A549 (cell line): ENCODE measurements at regions not wholly inside any gene's neighbourhood (a gene's known extent, or its start where the extent isn't known, plus 50 kb on each side); places are given as distances from the start of the nearest gene placed in this dataset.

Source experiments
- ATAC-seq, 2 experiments: fragments of 200-7000 bp in 1 of 2; fragments of >200 bp in 1 of 2; cut with Nextera tagmentation in 1 of 2; cut with Tn5 transposase in 1 of 2; 3 replicates each; pipeline versions ENCODE4 v1.8.0 to v1.9.1; 2018 to 2020; ENCODE audit warnings: mild to moderate bottlenecking in 1 of 2, moderate library complexity in 1 of 2
- CTCF ChIA-PET: fragments of 300-600 bp; sonication (Branson Sonifier 250); formaldehyde crosslinking; extraction: SDS; loops from one replicate; lab custom pipeline; 2021; ENCODE audit warnings: antibody characterized with exemption, inconsistent platforms; lab: Yijun Ruan, JAX
- POLR2A ChIA-PET: fragments of 350-600 bp; formaldehyde crosslinking; extraction: SDS; loops from one replicate; lab custom pipeline; 2021; ENCODE audit warnings: antibody characterized with exemption, inconsistent platforms; lab: Yijun Ruan, JAX
- DNase-seq, 2 experiments: peaks; one replicate each; pipeline versions ENCODE4 v3.0.0 to v3.0.0-alpha.2; 2011 to 2016; ENCODE audit warnings: low read depth in 1 of 2, low spot score in 1 of 2
- FAIRE-seq: peaks from 2 replicates; lab custom pipeline; 2011; peaks lifted over from hg19 to GRCh38; lab: Jason Lieb, UNC
- H3K27ac ChIP-seq, 2 experiments: fragments of >200 bp; sonication (Bioruptor Twin); formaldehyde crosslinking; 3 replicates each; pipeline ENCODE4 v1.5.1; 2016 to 2017
- H3K4me1 ChIP-seq: fragments of >200 bp; sonication (Bioruptor Twin); formaldehyde crosslinking; 3 replicates; pipeline ENCODE4 v1.6.1; 2016
- H3K4me2 ChIP-seq: fragments of >200 bp; sonication (Bioruptor Twin); formaldehyde crosslinking; 3 replicates; pipeline ENCODE4 v1.6.1; 2016
- H3K4me3 ChIP-seq: fragments of >200 bp; sonication (Bioruptor Twin); formaldehyde crosslinking; 3 replicates; pipeline ENCODE4 v1.5.1; 2016
- H3K9me3 ChIP-seq: fragments of >200 bp; sonication (Bioruptor Twin); formaldehyde crosslinking; 3 replicates; pipeline ENCODE4 v1.6.1; 2016
- CBX2 ChIP-seq: fragments of 200-600 bp; sonication (generic); IDR thresholded peaks from 2 replicates; pipeline ENCODE4 v1.6.1; 2016; ENCODE audit warnings: low read depth, mild to moderate bottlenecking, borderline replicate concordance
- CEBPB ChIP-seq, 2 experiments: fragments of >200 bp in 1 of 2; sonication (Bioruptor Twin) in 1 of 2; formaldehyde crosslinking in 1 of 2; IDR thresholded peaks; 2 replicates each; pipeline ENCODE4 v1.6.1; 2012 to 2016
- CHD2 ChIP-seq: fragments of 150-350 bp; IDR thresholded peaks from 2 replicates; pipeline ENCODE4 v1.6.1; 2014; ENCODE audit warnings: low read length; ENCODE audit not compliant: partially characterized antibody
- EHF ChIP-seq: fragments of 250-450 bp; sonication (Bioruptor Pico); IDR thresholded peaks from 2 replicates; pipeline ENCODE4 v1.5.0; 2020; ENCODE audit warnings: mild to moderate bottlenecking
- EHMT2 ChIP-seq: fragments of 200-600 bp; sonication (generic); IDR thresholded peaks from 2 replicates; pipeline ENCODE4 v1.6.1; 2016; ENCODE audit warnings: antibody characterized with exemption, low read depth, mild to moderate bottlenecking, moderate library complexity
- ESRRA ChIP-seq: fragments of 150-350 bp; IDR thresholded peaks from 2 replicates; pipeline ENCODE4 v1.6.1; 2014; ENCODE audit warnings: mild to moderate bottlenecking, low read length, borderline replicate concordance
- FOSL2 ChIP-seq, 2 experiments: fragments of 450-650 bp in 1 of 2; fragments of >200 bp in 1 of 2; sonication (Bioruptor Twin) in 1 of 2; formaldehyde crosslinking; IDR thresholded peaks; 2 replicates each; pipeline versions ENCODE4 v1.5.0 to v1.6.1; 2016 to 2020; ENCODE audit warnings: mild to moderate bottlenecking in 1 of 2, moderate library complexity in 1 of 2
- FOXS1 ChIP-seq: fragments of 250-450 bp; sonication (Bioruptor Pico); IDR thresholded peaks from 2 replicates; pipeline ENCODE4 v1.5.0; 2020; ENCODE audit warnings: mild to moderate bottlenecking, moderate library complexity
- HDAC2 ChIP-seq: fragments of 200-600 bp; sonication (generic); IDR thresholded peaks from 2 replicates; pipeline ENCODE4 v1.6.1; 2016
- HOXA7 ChIP-seq: fragments of 250-450 bp; sonication (Bioruptor Pico); IDR thresholded peaks from 2 replicates; pipeline ENCODE4 v1.5.0; 2020; ENCODE audit warnings: mild to moderate bottlenecking, moderate library complexity
- HOXB5 ChIP-seq: fragments of 250-450 bp; sonication (Bioruptor Pico); IDR thresholded peaks from 2 replicates; pipeline ENCODE4 v1.5.0; 2020; ENCODE audit warnings: mild to moderate bottlenecking, moderate library complexity
- JUN ChIP-seq, 2 experiments: fragments of >200 bp; sonication (Bioruptor Twin); formaldehyde crosslinking; IDR thresholded peaks; 2 replicates in 1 of 2; 3 replicates in 1 of 2; pipeline ENCODE4 v1.6.1; 2016 to 2017
- KDM5A ChIP-seq: fragments of 200-600 bp; sonication (generic); IDR thresholded peaks from 2 replicates; pipeline ENCODE4 v1.6.1; 2016; ENCODE audit warnings: antibody characterized with exemption, mild to moderate bottlenecking
- MAZ ChIP-seq: fragments of 150-350 bp; IDR thresholded peaks from 2 replicates; pipeline ENCODE4 v1.6.1; 2014; ENCODE audit warnings: antibody characterized with exemption, low read depth, low read length, borderline replicate concordance
- NPAS2 ChIP-seq: fragments of 250-450 bp; sonication (Bioruptor Pico); IDR thresholded peaks from 2 replicates; pipeline ENCODE4 v1.8.0; 2022; ENCODE audit warnings: mild to moderate bottlenecking, moderate library complexity, borderline replicate concordance
- NR3C1 ChIP-seq: fragments of >200 bp; sonication (Bioruptor Twin); formaldehyde crosslinking; IDR thresholded peaks from 3 replicates; pipeline ENCODE4 v1.6.1; 2017
- PHF8 ChIP-seq: fragments of 200-600 bp; sonication (generic); IDR thresholded peaks from 2 replicates; pipeline ENCODE4 v1.6.1; 2016; ENCODE audit warnings: low read depth, mild to moderate bottlenecking, antibody characterized with exemption, moderate library complexity, borderline replicate concordance
- RCOR1 ChIP-seq: fragments of 150-350 bp; IDR thresholded peaks from 2 replicates; pipeline ENCODE4 v1.6.1; 2014; ENCODE audit warnings: antibody characterized with exemption, low read length, low read depth
- RFX5 ChIP-seq: fragments of 450-650 bp; IDR thresholded peaks from 2 replicates; pipeline ENCODE4 v1.7.1; 2014; ENCODE audit warnings: antibody characterized with exemption, mild to moderate bottlenecking, moderate library complexity
- SMC3 ChIP-seq: fragments of >200 bp; sonication (Bioruptor Twin); formaldehyde crosslinking; IDR thresholded peaks from 3 replicates; pipeline ENCODE4 v1.6.1; 2018; ENCODE audit warnings: inconsistent platforms
- SREBF2 ChIP-seq: fragments of 450-650 bp; IDR thresholded peaks from 2 replicates; pipeline ENCODE4 v1.6.1; 2014; ENCODE audit warnings: mild to moderate bottlenecking, moderate library complexity
- ZC3H11A ChIP-seq: fragments of 450-650 bp; IDR thresholded peaks from 2 replicates; pipeline ENCODE4 v1.6.1; 2014; ENCODE audit warnings: antibody characterized with exemption, mild to moderate bottlenecking
- ZFP36 ChIP-seq: fragments of 450-650 bp; IDR thresholded peaks from 2 replicates; pipeline ENCODE4 v1.6.1; 2014; ENCODE audit warnings: borderline replicate concordance; ENCODE audit not compliant: partially characterized antibody
- ZNF302 ChIP-seq: fragments of 250-450 bp; sonication (Bioruptor Pico); IDR thresholded peaks from 2 replicates; pipeline ENCODE4 v1.9.0; 2021; ENCODE audit warnings: inconsistent platforms, mild to moderate bottlenecking, moderate library complexity
- ZSCAN20 ChIP-seq: fragments of 250-450 bp; sonication (Bioruptor Pico); IDR thresholded peaks from 2 replicates; pipeline ENCODE4 v1.8.0; 2022; ENCODE audit warnings: mild to moderate bottlenecking, moderate library complexity
- WGBS: methylation state at CpG from one replicate; pipeline ENCODE4 v1.1.6; 2017; ENCODE audit errors: missing lambda C conversion rate; 5-methylcytosine and 5-hydroxymethylcytosine counted together
- TF ChIP-seq, protein P1 (sequence below): fragments of 250-450 bp; sonication (Bioruptor Pico); IDR thresholded peaks from 2 replicates; pipeline ENCODE4 v1.5.0; 2021; ENCODE audit warnings: mild to moderate bottlenecking, moderate library complexity, borderline replicate concordance
- TF ChIP-seq, protein P2 (sequence below): IDR thresholded peaks from 2 replicates; pipeline ENCODE4 v1.6.1; 2012; ENCODE audit warnings: low read depth, borderline replicate concordance

DNA sequence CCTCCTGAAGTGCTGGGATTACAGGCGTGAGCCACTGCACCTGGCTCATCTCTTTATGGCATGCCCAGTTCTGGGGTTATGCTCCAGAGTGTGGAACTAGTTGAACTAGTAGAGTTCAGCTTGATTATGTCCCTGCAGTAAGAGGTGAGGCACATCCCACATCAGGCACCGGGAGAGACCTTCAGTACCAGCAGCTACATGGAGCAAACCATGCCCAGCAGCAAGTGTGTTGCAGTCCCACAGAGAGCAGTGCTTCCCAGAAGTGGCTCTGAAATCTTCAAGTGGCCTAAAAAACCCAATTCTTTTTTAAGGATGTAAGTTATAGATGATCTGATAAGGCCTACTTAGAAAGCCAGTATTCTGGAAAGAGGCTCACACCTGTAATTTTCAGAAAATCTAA lies 331.9 kb upstream of the PRKCQ start:
- Histone ChIP-seq H3K9me3 (0 out of 3 replicates have a peak, but pooled peaks cover 6% of the 10 kb centered on the region), H3K4me1 (peaks cover 13% of the 10 kb centered on the region; the same call in 2 of the 3 replicates), H3K27ac (0 out of 6 replicates have a peak overlapping the region, but pooled peaks of 1 of the 2 experiments have one; percentile 2), H3K4me3 (no peak overlapping the region), H3K4me2 (peak overlapping the region; percentile 47)
- CTCF ChIA-PET: interaction anchor here (0.6 to 1.5 kb wide), 6 partner anchors 8 to 1230 kb away, joined by 3 to 6 read pairs (median 3); no protein-coding TSS in a partner anchor
- ATAC-seq (peak; percentile 54 to 66; a peak in 4 of 6 replicates), DNase-seq (peak in 1 of 2 experiments; percentile 12), FAIRE-seq (no peak)
- TF ChIP-seq ESRRA: no peak
- TF ChIP-seq ZC3H11A: no peak
- TF ChIP-seq FOXS1 (CRISPR knock-in tag): no peak
- no peak for TF ChIP-seq EHF (CRISPR knock-in tag)
- TF ChIP-seq HDAC2: no peak
- no peak for TF ChIP-seq ZSCAN20 (CRISPR knock-in tag)
- TF ChIP-seq MAZ: no peak
- TF ChIP-seq HOXA7 (CRISPR knock-in tag): no peak
- no peak for TF ChIP-seq RFX5
- POLR2A ChIA-PET: no interaction called here
- 49% methylated on average over 2 of the region's 2 CpGs for WGBS

GRCh38 chr10:6909905-6910560 lies 330.0 kb upstream of the PRKCQ start:
- Histone ChIP-seq H3K27ac (no peak overlapping the region), H3K4me1 (peaks cover 13% of the 10 kb centered on the region; the same call in 2 of the 3 replicates), H3K4me2 (no peak overlapping the region), H3K4me3 (no peak overlapping the region), H3K9me3 (0 out of 3 replicates have a peak, but pooled peaks cover 6% of the 10 kb centered on the region)
- no peak for TF ChIP-seq ZFP36
- no peak for TF ChIP-seq JUN (IDR thresholded peaks at IDR 0.05)
- no peak for TF ChIP-seq KDM5A
- TF ChIP-seq CHD2: no peak
- no peak for TF ChIP-seq PHF8
- TF ChIP-seq NR3C1: no peak
- no peak for TF ChIP-seq CEBPB (IDR thresholded peaks at IDR 0.05)
- TF ChIP-seq EHMT2: no peak
- no peak for TF ChIP-seq FOXS1 (CRISPR knock-in tag)
- TF ChIP-seq, protein P1, sequence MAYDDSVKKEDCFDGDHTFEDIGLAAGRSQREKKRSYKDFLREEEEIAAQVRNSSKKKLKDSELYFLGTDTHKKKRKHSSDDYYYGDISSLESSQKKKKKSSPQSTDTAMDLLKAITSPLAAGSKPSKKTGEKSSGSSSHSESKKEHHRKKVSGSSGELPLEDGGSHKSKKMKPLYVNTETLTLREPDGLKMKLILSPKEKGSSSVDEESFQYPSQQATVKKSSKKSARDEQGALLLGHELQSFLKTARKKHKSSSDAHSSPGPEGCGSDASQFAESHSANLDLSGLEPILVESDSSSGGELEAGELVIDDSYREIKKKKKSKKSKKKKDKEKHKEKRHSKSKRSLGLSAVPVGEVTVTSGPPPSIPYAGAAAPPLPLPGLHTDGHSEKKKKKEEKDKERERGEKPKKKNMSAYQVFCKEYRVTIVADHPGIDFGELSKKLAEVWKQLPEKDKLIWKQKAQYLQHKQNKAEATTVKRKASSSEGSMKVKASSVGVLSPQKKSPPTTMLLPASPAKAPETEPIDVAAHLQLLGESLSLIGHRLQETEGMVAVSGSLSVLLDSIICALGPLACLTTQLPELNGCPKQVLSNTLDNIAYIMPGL (CRISPR knock-in tag): no peak
- TF ChIP-seq SMC3: no peak
- no peak for TF ChIP-seq SREBF2
- no peak for TF ChIP-seq CBX2
- TF ChIP-seq ZNF302 (CRISPR knock-in tag): no peak
- TF ChIP-seq HOXB5 (CRISPR knock-in tag): no peak
- no peak for TF ChIP-seq NPAS2 (CRISPR knock-in tag)
- TF ChIP-seq RCOR1: no peak
- TF ChIP-seq MAZ: no peak
- TF ChIP-seq FOSL2 (IDR thresholded peaks at IDR 0.05): no peak
- no peak for TF ChIP-seq FOSL2 (CRISPR knock-in tag; IDR thresholded peaks at IDR 0.05)
- TF ChIP-seq, protein P2, sequence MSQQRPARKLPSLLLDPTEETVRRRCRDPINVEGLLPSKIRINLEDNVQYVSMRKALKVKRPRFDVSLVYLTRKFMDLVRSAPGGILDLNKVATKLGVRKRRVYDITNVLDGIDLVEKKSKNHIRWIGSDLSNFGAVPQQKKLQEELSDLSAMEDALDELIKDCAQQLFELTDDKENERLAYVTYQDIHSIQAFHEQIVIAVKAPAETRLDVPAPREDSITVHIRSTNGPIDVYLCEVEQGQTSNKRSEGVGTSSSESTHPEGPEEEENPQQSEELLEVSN: no peak
- no peak for DNase-seq
- POLR2A ChIA-PET: no interaction called here
- no peak for ATAC-seq
- CTCF ChIA-PET: interaction anchor here (1.2 kb wide), 1 partner anchor 10 kb away, joined by 4 read pairs; no protein-coding TSS in a partner anchor
- no peak for FAIRE-seq
- 73% methylated on average over 5 of the region's 6 CpGs for WGBS
